ENCODE measurements at regions not wholly inside any gene's neighbourhood (a gene's known extent, or its start where the extent isn't known, plus 50 kb on each side); places are given as distances from the start of the nearest gene placed in this dataset.

- Histone ChIP-seq H3K4me1 (0 out of 2 replicates have a peak, but pooled peaks cover 7% of the 10 kb centered on the region), H3K36me3 (ENCODE audit: control insufficient read depth, insufficient read depth, low read length) (no peaks in the 10 kb centered on the region), H3K9me3 (no peaks in the 10 kb centered on the region), H3K4me3 (ENCODE audit: low read depth, low read length) (no peak overlapping the region), H3K27me3 (replicated peaks; ENCODE audit: control insufficient read depth, insufficient read depth, low read length) (no peaks in the 10 kb centered on the region)
- H3K4me3 Mint-ChIP-seq (ENCODE audit: unreplicated experiment) = no peak overlapping the region
- ChIA-PET POLR2A (no interaction called here), CTCF (no interaction called here)
- no peak overlapping the region for H3K27ac Mint-ChIP-seq (ENCODE audit: unreplicated experiment)
- no TSS peak for BruUV-seq (replicated peaks)
- H3K27me3 Mint-ChIP-seq (ENCODE audit: insufficient read depth, unreplicated experiment) = no peaks in the 10 kb centered on the region
- DNase-seq = no peak
- no peaks in the 10 kb centered on the region for H3K9me3 Mint-ChIP-seq (ENCODE audit: unreplicated experiment)
- H3K4me1 Mint-ChIP-seq (ENCODE audit: low read depth, unreplicated experiment) = peaks cover 10% of the 10 kb centered on the region
- TF ChIP-seq, protein P1, sequence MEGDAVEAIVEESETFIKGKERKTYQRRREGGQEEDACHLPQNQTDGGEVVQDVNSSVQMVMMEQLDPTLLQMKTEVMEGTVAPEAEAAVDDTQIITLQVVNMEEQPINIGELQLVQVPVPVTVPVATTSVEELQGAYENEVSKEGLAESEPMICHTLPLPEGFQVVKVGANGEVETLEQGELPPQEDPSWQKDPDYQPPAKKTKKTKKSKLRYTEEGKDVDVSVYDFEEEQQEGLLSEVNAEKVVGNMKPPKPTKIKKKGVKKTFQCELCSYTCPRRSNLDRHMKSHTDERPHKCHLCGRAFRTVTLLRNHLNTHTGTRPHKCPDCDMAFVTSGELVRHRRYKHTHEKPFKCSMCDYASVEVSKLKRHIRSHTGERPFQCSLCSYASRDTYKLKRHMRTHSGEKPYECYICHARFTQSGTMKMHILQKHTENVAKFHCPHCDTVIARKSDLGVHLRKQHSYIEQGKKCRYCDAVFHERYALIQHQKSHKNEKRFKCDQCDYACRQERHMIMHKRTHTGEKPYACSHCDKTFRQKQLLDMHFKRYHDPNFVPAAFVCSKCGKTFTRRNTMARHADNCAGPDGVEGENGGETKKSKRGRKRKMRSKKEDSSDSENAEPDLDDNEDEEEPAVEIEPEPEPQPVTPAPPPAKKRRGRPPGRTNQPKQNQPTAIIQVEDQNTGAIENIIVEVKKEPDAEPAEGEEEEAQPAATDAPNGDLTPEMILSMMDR (IDR thresholded peaks at IDR 0.05; ENCODE audit: insufficient read depth in 1 of 2, low read depth in 1 of 2, low read length in 1 of 2, severe bottlenecking in 1 of 2, unreplicated experiment in 1 of 2) = peak in 1 of 2 experiments; percentile 22
- H3K36me3 Mint-ChIP-seq (ENCODE audit: insufficient read depth, unreplicated experiment) = no peaks in the 10 kb centered on the region
- intact Hi-C loops (cut with micrococcal nuclease; ENCODE audit: unreplicated experiment) = no loop called here
These were observed 103.8 kb upstream of the PRICKLE2 start for GRCh38 chr3:64329037-64329436.

DNA sequence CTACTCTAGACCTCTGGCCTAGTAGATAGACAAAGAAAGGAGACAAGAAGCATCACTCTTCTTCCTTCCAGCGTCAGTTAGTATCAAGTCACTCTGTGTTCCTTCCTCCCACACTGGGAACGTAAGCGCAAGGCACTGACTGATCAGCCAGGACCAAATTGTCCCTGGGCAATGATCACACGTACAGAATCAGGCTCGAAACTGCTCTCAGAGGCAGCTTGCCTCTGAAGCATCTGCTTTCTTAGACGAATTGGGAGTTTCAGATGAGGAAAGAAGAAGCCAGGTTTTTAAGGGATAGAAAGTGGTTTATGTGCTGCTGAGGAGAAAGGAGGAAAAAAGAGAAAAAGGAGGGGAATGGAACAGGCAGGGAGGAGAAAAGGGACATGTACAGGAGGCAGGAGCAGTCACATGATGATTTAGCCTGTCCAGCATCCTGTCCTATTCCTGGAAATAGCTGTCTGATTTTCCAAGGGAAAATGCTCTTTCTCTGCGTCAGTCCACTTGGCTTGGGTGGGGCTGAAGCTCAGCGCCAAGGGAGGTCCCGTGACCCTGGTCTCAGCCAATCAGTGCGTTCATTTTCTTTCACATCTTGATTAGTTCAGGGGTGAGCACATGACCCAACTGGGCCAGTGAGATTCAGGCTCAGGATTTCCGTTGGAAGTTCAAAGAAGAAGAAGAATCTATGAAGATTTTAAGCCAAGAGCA, 102.0 kb upstream of the PRICKLE2 start:
- Mint-ChIP-seq H3K27ac (ENCODE audit: unreplicated experiment) (no peak overlapping the region), H3K4me3 (ENCODE audit: unreplicated experiment) (no peak overlapping the region), H3K27me3 (ENCODE audit: insufficient read depth, unreplicated experiment) (no peaks in the 10 kb centered on the region), H3K4me1 (ENCODE audit: low read depth, unreplicated experiment) (peaks cover 9% of the 10 kb centered on the region), H3K36me3 (ENCODE audit: insufficient read depth, unreplicated experiment) (no peaks in the 10 kb centered on the region), H3K9me3 (ENCODE audit: unreplicated experiment) (no peaks in the 10 kb centered on the region)
- no peak overlapping the region for H3K4me3 ChIP-seq (ENCODE audit: low read depth, low read length)
- BruUV-seq (replicated peaks) = no TSS peak
- POLR2A ChIA-PET = no interaction called here
- no peaks in the 10 kb centered on the region for H3K27me3 ChIP-seq (replicated peaks; ENCODE audit: control insufficient read depth, insufficient read depth, low read length)
- CTCF ChIA-PET = no interaction called here
- TF ChIP-seq, protein P1 (IDR thresholded peaks at IDR 0.05; ENCODE audit: insufficient read depth in 1 of 2, low read depth in 1 of 2, low read length in 1 of 2, severe bottlenecking in 1 of 2, unreplicated experiment in 1 of 2) = no peak
- intact Hi-C loops (cut with micrococcal nuclease; ENCODE audit: unreplicated experiment) = no loop called here
- no peaks in the 10 kb centered on the region for H3K36me3 ChIP-seq (ENCODE audit: control insufficient read depth, insufficient read depth, low read length)
- no peaks in the 10 kb centered on the region for H3K9me3 ChIP-seq
- 0 out of 2 replicates have a peak, but pooled peaks cover 3% of the 10 kb centered on the region for H3K4me1 ChIP-seq
- DNase-seq = no peak

DNA sequence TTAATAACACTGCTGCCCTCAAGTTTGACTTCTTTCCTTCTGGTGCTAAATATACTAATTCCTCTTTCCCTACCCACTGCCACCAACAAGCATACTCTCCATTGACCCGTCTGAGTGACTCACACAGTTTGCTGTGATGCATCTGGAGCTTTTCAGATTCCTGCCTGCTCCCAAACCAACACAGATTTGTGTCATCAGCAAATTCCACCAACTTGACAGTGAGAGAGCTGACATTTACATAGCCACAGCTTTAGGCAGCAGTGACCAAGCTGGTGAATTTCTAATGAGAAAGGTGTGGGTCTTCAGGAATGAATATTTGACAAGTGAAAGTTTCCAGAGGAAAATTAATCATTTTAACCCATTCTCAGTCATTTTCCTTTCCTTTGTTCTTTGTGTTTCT, 96.5 kb upstream of the PRICKLE2 start:
- peak in 1 of 2 experiments; percentile 38 for DNase-seq
- no peaks in the 10 kb centered on the region for H3K27me3 ChIP-seq (replicated peaks; ENCODE audit: control insufficient read depth, insufficient read depth, low read length)
- BruUV-seq (replicated peaks) = no TSS peak
- Mint-ChIP-seq H3K27ac (ENCODE audit: unreplicated experiment) (no peak overlapping the region), H3K4me1 (ENCODE audit: low read depth, unreplicated experiment) (peaks cover 33% of the 10 kb centered on the region), H3K4me3 (ENCODE audit: unreplicated experiment) (no peak overlapping the region), H3K9me3 (ENCODE audit: unreplicated experiment) (no peaks in the 10 kb centered on the region), H3K36me3 (ENCODE audit: insufficient read depth, unreplicated experiment) (no peaks in the 10 kb centered on the region), H3K27me3 (ENCODE audit: insufficient read depth, unreplicated experiment) (no peaks in the 10 kb centered on the region)
- H3K9me3 ChIP-seq = no peaks in the 10 kb centered on the region
- TF ChIP-seq, protein P1 (IDR thresholded peaks at IDR 0.05; ENCODE audit: insufficient read depth in 1 of 2, low read depth in 1 of 2, low read length in 1 of 2, severe bottlenecking in 1 of 2, unreplicated experiment in 1 of 2) = no peak
- no peak overlapping the region for H3K4me3 ChIP-seq (ENCODE audit: low read depth, low read length)
- POLR2A ChIA-PET = no interaction called here
- H3K36me3 ChIP-seq (ENCODE audit: control insufficient read depth, insufficient read depth, low read length) = no peaks in the 10 kb centered on the region
- intact Hi-C loops (cut with micrococcal nuclease; ENCODE audit: unreplicated experiment) = no loop called here
- CTCF ChIA-PET = no interaction called here
- peaks cover 44% of the 10 kb centered on the region for H3K4me1 ChIP-seq
